Heart right ventricle (tissue), 16 donors: ENCODE measurements at regions not wholly inside any gene's neighbourhood (a gene's known extent, or its start where the extent isn't known, plus 50 kb on each side); places are given as distances from the start of the nearest gene placed in this dataset.

ENCODE experiments used
- ATAC-seq, 8 donors: fragments of 200-7000 bp; cut with Tn5 transposase; one replicate each; pipeline ENCODE4 v1.9.1; 2020; ENCODE audit warnings: mild to moderate bottlenecking in 8 of 8, moderate library complexity in 8 of 8, moderate number of reproducible peaks in 1 of 8
- DNase-seq, 2 donors: peaks; one replicate each; pipeline ENCODE4 v3.0.0-alpha.2; 2020
- H3K27ac ChIP-seq, 10 donors: fragments of 200-600 bp; sonication (generic) in 2 of 10; one replicate each; pipeline versions ENCODE4 v1.5.0 to v1.8.0; 2020 to 2022; ENCODE audit warnings: mild to moderate bottlenecking in 3 of 10
- H3K27me3 ChIP-seq, 7 donors: fragments of 200-600 bp; one replicate each; pipeline ENCODE4 v1.8.0; 2021 to 2022; ENCODE audit warnings: mild to moderate bottlenecking in 2 of 7
- H3K36me3 ChIP-seq, 9 donors: fragments of 200-600 bp; sonication (generic) in 1 of 9; one replicate each; pipeline versions ENCODE4 v1.5.0 to v1.8.0; 2020 to 2022; ENCODE audit warnings: mild to moderate bottlenecking in 2 of 9
- H3K4me1 ChIP-seq, 9 donors: fragments of 200-600 bp; sonication (generic) in 1 of 9; one replicate each; pipeline versions ENCODE4 v1.5.0 to v1.8.0; 2020 to 2022; ENCODE audit warnings: mild to moderate bottlenecking in 4 of 9
- H3K4me3 ChIP-seq, 10 donors: fragments of 200-600 bp; sonication (generic) in 2 of 10; one replicate each; pipeline versions ENCODE4 v1.5.0 to v1.8.0; 2020 to 2022; ENCODE audit warnings: mild to moderate bottlenecking in 7 of 10, moderate library complexity in 2 of 10
- H3K9me3 ChIP-seq, 11 donors: fragments of 200-600 bp in 10 of 11; sonication (generic) in 2 of 11; one replicate each; pipeline versions ENCODE4 v1.5.0 to v1.8.0; 2013 to 2022; ENCODE audit warnings: mild to moderate bottlenecking in 2 of 11, control low read depth in 1 of 11, moderate library complexity in 1 of 11
- WGBS, 2 donors: extraction: QIAGEN DNeasy Blood & Tissue Kit; methylation state at CpG; one replicate each; pipeline ENCODE4 v1.1.7; 2013; ENCODE audit warnings: inconsistent platforms in 1 of 2; 5-methylcytosine and 5-hydroxymethylcytosine counted together
- intact Hi-C, 10 donors: fragments of 100-400 bp; cut with DNase I; formaldehyde crosslinking; loops; one replicate each; pipeline versions ENCODE4 v1.11.1 to v1.14.2; 2022
- TF ChIP-seq, protein P1 (sequence below), 9 donors: fragments of 200-600 bp; sonication (generic) in 2 of 9; IDR thresholded peaks; one replicate each; pipeline versions ENCODE4 v1.5.0 to v1.8.0; 2021 to 2022; ENCODE audit warnings: antibody characterized with exemption in 9 of 9, mild to moderate bottlenecking in 5 of 9, moderate library complexity in 1 of 9
- donor health status: Arrhythmogenic right ventricular cardiomyopathy.
- donor health status: ischemic (EF 13 %, LVEDD 7.1; RV severe dilation, severe dysfunction).
- donor health status: healthy with polysubstance abuse.
- donor health status: DM: no; HTN: yes; CAD: no.
- donor health status: DM: no; HTN: no; CAD: no.
- donor health status: ischemic (EF 25% LVEDD 6.9; RV normal size, moderate dysfunction).
- donor health status: ischemic (EF 25% LVEDD 5.7; RV mildly dilated, moderate dysfunction).
- donor health status: healthy.
- donor health status: DM: yes; HTN: yes; CAD: no.
- donor health status: Ischemic cardiomyopathy.
- donor health status: ischemic (EF 35%, LVEDD 5.7; RV mildly dilated, moderate dysfunction).
- donor health status: nonischemic (EF 11% LVEDD 7.7; RV severe dilation, severe dysfunction).
- donor health status: DM: yes; HTN: yes; CAD: no.
- donor health status: PGD.
- donor health status: ischemic (EF 29% LVEDD 5.4; RV normal size, mild dysfunction).
- donor health status: nonischemic (EF 23%, LVEDD 6.1; RV moderate dilation, normal function).

DNA sequence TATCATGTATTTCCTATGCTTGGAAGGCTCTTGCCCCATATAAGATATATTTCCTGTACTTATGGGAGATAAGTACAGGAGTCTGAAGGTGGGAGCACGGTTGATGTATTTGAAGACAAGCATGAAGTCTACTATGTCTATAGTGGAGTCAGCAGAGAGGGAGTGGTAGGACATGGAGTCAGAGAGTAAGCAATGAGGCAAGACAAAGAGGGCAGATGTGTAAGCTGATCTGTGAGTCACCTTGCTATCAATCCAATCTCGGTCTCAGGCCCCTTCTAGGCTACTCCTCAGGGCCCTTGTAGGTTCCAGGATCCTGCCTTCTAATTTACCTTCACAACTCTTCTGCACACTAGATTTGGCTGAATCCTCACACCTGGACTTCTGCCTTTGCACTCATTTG lies 105.5 kb downstream of the MACIR start:
- DNase-seq (no peak), ATAC-seq (no peak)
- Histone ChIP-seq H3K4me3 (no peak overlapping the region), H3K9me3 (peaks cover 0 to 16% (median 0%) of the 10 kb centered on the region in 11 donors), H3K4me1 (peaks cover 0 to 3% (median 0%) of the 10 kb centered on the region in 9 donors), H3K27me3 (no peaks in the 10 kb centered on the region), H3K36me3 (no peaks in the 10 kb centered on the region), H3K27ac (no peak overlapping the region)
- intact Hi-C loops: no loop called here
- TF ChIP-seq, protein P1, sequence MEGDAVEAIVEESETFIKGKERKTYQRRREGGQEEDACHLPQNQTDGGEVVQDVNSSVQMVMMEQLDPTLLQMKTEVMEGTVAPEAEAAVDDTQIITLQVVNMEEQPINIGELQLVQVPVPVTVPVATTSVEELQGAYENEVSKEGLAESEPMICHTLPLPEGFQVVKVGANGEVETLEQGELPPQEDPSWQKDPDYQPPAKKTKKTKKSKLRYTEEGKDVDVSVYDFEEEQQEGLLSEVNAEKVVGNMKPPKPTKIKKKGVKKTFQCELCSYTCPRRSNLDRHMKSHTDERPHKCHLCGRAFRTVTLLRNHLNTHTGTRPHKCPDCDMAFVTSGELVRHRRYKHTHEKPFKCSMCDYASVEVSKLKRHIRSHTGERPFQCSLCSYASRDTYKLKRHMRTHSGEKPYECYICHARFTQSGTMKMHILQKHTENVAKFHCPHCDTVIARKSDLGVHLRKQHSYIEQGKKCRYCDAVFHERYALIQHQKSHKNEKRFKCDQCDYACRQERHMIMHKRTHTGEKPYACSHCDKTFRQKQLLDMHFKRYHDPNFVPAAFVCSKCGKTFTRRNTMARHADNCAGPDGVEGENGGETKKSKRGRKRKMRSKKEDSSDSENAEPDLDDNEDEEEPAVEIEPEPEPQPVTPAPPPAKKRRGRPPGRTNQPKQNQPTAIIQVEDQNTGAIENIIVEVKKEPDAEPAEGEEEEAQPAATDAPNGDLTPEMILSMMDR (IDR thresholded peaks at IDR 0.05): no peak
- 83 to 86% methylated on average over 2 of the region's 2 CpGs for WGBS, 2 donors

DNA sequence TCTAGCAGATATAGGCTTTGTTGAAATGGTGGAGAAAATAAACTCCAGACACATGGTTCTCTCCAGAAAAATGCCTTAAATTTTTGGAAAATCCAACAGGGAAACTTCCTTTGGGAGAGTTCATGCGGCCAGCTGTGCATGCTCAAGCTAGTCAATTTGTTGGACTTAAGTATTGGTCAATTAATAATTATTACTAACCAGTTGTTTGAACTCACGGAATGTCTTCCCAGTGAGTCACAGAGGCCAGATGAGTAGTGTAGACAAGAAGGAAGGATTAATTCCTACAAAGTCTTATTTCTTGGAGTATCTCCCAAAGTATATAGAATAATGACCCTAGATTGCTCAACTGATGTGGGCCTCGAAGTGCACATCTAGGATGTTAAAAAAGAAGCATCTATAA lies 103.6 kb downstream of the MACIR start:
- TF ChIP-seq, protein P1 (IDR thresholded peaks at IDR 0.05): no peak
- Histone ChIP-seq H3K27me3 (no peaks in the 10 kb centered on the region), H3K9me3 (no peaks in the 10 kb centered on the region), H3K27ac (no peak overlapping the region), H3K4me3 (no peak overlapping the region), H3K36me3 (no peaks in the 10 kb centered on the region), H3K4me1 (peaks cover 0 to 17% (median 7%) of the 10 kb centered on the region in 9 donors)
- WGBS, 2 donors: 88 to 96% methylated on average over 3 of the region's 3 CpGs
- no peak for DNase-seq
- ATAC-seq: no peak
- intact Hi-C loops: no loop called here

DNA sequence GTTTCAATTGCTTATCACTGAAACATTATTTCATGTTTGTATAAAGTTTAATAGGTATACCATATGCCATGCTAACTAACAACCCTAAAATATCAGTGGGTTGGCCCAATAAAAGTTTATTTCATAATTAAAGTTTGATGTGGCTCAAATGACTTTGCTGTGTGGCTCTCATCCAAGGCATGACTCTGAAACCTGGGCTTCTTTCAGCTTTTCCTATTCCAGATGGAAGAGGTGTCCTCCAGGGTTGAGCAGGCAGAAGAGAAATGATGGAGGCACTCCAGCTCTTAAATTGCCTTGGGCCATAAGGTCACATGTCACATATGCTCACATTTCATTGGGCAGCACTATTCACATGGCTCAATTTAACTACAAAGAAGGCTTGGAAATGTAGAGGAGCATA lies 101.9 kb downstream of the MACIR start:
- no peak for DNase-seq
- Histone ChIP-seq H3K27ac (no peak overlapping the region), H3K27me3 (no peaks in the 10 kb centered on the region), H3K9me3 (no peaks in the 10 kb centered on the region), H3K36me3 (no peaks in the 10 kb centered on the region), H3K4me3 (no peak overlapping the region), H3K4me1 (peaks cover 0 to 28% (median 10%) of the 10 kb centered on the region in 9 donors)
- ATAC-seq: no peak
- intact Hi-C loops: no loop called here
- TF ChIP-seq, protein P1 (IDR thresholded peaks at IDR 0.05): no peak

DNA sequence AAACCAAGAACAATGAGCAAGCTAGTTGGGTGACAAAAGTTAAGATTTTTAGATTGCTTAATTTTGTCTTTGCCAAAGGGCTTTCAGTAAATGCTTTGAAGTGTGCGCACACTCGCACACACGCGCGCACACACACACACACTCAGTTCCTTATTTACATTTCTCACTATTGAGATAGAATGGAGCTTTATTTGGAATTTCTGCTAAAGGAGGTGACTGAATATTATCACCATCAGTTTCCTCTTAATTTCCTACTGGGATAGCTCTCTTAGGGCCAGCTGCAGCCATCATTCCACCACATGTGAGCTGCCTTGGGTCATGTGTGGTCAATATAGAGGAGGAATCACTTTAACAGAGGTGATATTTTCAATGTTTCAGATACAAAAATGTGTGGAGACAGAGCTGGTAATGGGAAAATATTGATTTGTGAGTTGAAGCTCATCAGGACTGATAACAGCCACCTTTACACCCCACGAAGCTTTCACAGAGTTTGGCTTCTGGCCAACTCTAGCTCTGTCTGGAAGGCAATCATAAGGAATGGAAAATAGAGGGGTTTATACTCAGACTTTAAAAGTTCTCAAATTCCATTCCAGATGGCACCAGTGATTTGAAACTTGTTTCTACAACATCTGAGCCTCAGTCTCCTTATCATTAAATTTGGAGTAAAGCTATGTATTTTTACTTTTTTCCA lies 99.9 kb downstream of the MACIR start:
- H3K27me3 ChIP-seq: no peaks in the 10 kb centered on the region
- TF ChIP-seq, protein P1 (IDR thresholded peaks at IDR 0.05): no peak
- H3K4me1 ChIP-seq: peaks cover 0 to 31% (median 10%) of the 10 kb centered on the region in 9 donors
- WGBS, 2 donors: 41 to 60% methylated on average over 6 of the region's 6 CpGs
- no peaks in the 10 kb centered on the region for H3K36me3 ChIP-seq
- H3K27ac ChIP-seq: no peak overlapping the region
- no peak overlapping the region for H3K4me3 ChIP-seq
- no peaks in the 10 kb centered on the region for H3K9me3 ChIP-seq
- ATAC-seq (peak in 4 of 8 donors; percentile 27 to 66 (median 54)), DNase-seq (no peak)
- intact Hi-C loops: no loop called here
